ENCODE measurements at regions not wholly inside any gene's neighbourhood (a gene's known extent, or its start where the extent isn't known, plus 50 kb on each side); places are given as distances from the start of the nearest gene placed in this dataset.

- no peak overlapping the region for H3K4me3 ChIP-seq (ENCODE audit: low read depth, low read length)
- no peak for DNase-seq (ENCODE audit: low read depth)
- no peak for TF ChIP-seq CTCF (IDR thresholded peaks at IDR 0.05; ENCODE audit: low read depth, low read length, missing control alignments)
Observed at GRCh38 chr9:103371152-103371551, 376.0 kb downstream of the CYLC2 start.

DNA sequence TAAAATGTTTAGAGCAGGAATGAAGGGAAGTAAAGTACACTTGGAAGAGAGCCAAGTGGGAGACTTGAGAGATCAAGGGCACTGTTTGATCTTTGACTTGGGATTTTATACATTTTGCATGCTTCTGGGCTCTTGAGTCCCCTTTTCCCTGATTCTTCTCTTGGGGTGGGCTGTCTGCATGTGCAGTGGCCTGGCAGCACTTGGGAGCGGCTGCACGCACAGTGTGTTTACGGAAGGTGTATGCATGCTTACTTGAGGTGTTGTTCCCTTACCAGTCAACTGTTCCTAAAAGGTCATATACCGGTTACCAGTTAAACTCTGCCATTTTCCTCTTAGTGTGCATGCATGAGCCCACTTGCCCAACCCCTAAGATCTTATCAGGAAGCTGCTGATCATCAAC is 377.7 kb downstream of the CYLC2 start:
- TF ChIP-seq CTCF (IDR thresholded peaks at IDR 0.05; ENCODE audit: low read depth, low read length, missing control alignments), result no peak
- no peak for DNase-seq (ENCODE audit: low read depth)
- H3K4me3 ChIP-seq (ENCODE audit: low read depth, low read length), result no peak overlapping the region

DNA sequence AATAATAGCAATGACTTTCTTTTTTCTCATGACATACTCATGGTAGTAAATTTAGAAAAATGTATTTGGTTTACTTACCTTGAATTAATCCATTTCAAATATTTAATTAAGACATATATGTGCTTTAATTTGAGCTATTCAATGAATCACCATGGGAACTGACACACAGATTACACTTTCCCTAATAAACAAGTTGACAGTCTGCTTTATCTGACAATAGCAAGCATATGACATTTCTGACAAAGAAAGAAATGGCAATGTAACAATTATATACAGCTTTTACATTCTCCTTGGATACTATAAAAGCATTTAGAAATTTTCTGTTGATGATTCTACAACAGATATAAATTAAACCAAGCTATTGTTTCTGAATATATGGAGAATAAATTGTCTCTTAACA is 382.5 kb downstream of the CYLC2 start:
- no peak overlapping the region for H3K4me3 ChIP-seq (ENCODE audit: low read depth, low read length)
- TF ChIP-seq CTCF (IDR thresholded peaks at IDR 0.05; ENCODE audit: low read depth, low read length, missing control alignments), result no peak
- no peak for DNase-seq (ENCODE audit: low read depth)

- TF ChIP-seq CTCF (IDR thresholded peaks at IDR 0.05; ENCODE audit: low read depth, low read length, missing control alignments), result peak; percentile 73
- peak; percentile 5 for DNase-seq (ENCODE audit: low read depth)
Observed at GRCh38 chr9:103397868-103398600, 402.9 kb downstream of the CYLC2 start.

DNA sequence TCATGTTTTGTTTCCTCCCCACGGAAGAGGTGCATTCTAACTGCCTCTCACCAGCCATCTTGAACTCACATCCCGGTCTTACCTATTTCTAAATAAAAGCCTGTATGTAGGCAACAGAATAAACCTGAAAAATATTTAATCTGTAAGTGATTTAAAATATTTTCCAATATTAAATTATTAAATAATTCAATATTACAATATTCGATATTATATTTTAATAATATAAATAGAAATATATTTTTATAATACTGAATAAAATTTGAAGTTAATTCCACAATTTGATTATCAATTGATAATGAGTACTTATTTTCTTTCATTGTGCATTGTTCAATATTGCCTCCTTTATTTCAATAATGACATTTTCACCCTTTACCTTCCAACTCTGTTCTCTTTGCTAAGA is 404.4 kb downstream of the CYLC2 start:
- no peak for DNase-seq (ENCODE audit: low read depth)
- TF ChIP-seq CTCF (IDR thresholded peaks at IDR 0.05; ENCODE audit: low read depth, low read length, missing control alignments), result no peak
- no peak overlapping the region for H3K4me3 ChIP-seq (ENCODE audit: low read depth, low read length)

More at GRCh38 chr9:103397868-103398600, 402.9 kb downstream of the CYLC2 start:
- H3K4me3 ChIP-seq (ENCODE audit: low read depth, low read length), result no peak overlapping the region

DNA sequence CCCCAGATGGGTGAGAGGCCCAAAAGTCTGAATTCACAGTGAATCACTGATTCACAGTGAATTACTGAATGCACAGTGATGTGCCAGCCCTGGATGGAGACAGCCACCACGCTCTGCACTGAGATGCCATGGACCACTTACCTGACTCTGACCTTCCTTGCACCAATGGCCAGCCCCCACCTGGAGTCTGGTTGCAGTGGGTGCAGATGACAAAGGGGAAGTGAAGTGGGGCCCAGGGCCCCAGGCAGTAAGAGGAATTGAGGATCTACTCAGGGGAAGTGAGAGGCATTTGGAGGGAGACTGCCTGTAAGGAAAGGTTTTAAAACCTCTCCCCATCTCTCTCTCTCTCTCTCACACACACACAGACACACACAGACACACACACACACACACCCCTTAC is 412.1 kb downstream of the CYLC2 start:
- TF ChIP-seq CTCF (IDR thresholded peaks at IDR 0.05; ENCODE audit: low read depth, low read length, missing control alignments), result no peak

GRCh38 chr9:103410059-103410458 is 414.9 kb downstream of the CYLC2 start:
- H3K4me3 ChIP-seq (ENCODE audit: low read depth, low read length), result no peak overlapping the region
- DNase-seq (ENCODE audit: low read depth), result no peak
- TF ChIP-seq CTCF (IDR thresholded peaks at IDR 0.05; ENCODE audit: low read depth, low read length, missing control alignments), result no peak

More for the DNA sequence above, 412.1 kb downstream of the CYLC2 start:
- DNase-seq (ENCODE audit: low read depth), result no peak
- H3K4me3 ChIP-seq (ENCODE audit: low read depth, low read length), result no peak overlapping the region

Measured in GM12864 (cell line).